ENCODE measurements at regions not wholly inside any gene's neighbourhood (a gene's known extent, or its start where the extent isn't known, plus 50 kb on each side); places are given as distances from the start of the nearest gene placed in this dataset.
A peak's percentile ranks its signal among the peaks of the same experiment; 100 is the strongest.
"Not testable (repeated sequence)": the region's sequence is repeated elsewhere in the genome, so short reads cannot be mapped to it uniquely, and the experiment has no call there.

DNA sequence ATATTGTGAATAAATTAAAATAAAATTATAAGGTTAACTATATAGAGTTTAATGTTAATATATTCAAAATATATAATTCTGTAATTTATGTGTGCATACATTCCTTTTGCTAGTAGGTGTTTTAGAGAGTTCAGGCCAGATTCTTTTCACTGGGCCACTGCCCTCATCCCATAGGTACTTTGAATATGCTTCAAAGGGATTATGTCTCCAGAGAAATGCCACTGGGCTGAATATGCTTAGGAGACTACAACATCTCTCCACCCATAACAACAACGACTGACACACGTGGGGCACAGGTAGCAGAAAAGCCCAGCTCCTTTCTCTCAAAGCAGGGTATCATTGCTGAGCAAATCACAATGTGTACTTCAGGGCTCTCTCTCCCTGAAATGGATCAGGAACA is 290.9 kb upstream of the TACR3 start:
- H3K27ac ChIP-seq: no peak overlapping the region
- intact Hi-C loops (cut with DNase I): no loop called here

DNA sequence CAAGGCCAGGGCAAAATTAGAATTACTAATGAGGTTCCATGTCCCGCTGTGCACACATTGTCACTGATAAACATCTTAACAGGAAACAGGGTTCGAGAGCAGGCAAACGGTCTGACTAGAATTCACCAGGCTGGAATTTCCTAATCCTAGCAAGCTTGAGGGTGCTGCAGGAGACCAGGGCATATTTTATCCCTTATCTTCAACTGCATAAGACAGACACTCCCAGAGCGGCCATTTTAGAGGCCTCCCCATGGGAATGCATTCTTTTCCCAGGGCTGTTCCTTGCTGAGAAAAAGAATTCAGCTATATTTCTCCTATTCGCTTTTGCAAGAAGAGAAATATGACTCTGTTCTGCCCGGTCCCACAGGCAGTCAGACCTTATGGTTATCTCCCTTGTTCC is 282.5 kb upstream of the TACR3 start:
- H3K4me1 ChIP-seq (replicated peaks in 1 of 2); H3K27ac ChIP-seq; H3K27me3 ChIP-seq; H3K4me3 ChIP-seq; DNase-seq; H3K36me3 ChIP-seq (replicated peaks in 1 of 2); H3K9me3 ChIP-seq (replicated peaks in 1 of 3); intact Hi-C loops (cut with DNase I): not testable (repeated sequence)
- 57 to 81% (median 76%) methylated on average over 6 of the region's 6 CpGs for WGBS, 4 donors

More for the DNA sequence above, 290.9 kb upstream of the TACR3 start:
- H3K27me3 ChIP-seq: no peaks in the 10 kb centered on the region
- no peak for DNase-seq
- no peaks in the 10 kb centered on the region for H3K36me3 ChIP-seq (replicated peaks in 1 of 2)
- TF ChIP-seq POLR2A (IDR thresholded peaks at IDR 0.05): no peak
- TF ChIP-seq, protein P1, sequence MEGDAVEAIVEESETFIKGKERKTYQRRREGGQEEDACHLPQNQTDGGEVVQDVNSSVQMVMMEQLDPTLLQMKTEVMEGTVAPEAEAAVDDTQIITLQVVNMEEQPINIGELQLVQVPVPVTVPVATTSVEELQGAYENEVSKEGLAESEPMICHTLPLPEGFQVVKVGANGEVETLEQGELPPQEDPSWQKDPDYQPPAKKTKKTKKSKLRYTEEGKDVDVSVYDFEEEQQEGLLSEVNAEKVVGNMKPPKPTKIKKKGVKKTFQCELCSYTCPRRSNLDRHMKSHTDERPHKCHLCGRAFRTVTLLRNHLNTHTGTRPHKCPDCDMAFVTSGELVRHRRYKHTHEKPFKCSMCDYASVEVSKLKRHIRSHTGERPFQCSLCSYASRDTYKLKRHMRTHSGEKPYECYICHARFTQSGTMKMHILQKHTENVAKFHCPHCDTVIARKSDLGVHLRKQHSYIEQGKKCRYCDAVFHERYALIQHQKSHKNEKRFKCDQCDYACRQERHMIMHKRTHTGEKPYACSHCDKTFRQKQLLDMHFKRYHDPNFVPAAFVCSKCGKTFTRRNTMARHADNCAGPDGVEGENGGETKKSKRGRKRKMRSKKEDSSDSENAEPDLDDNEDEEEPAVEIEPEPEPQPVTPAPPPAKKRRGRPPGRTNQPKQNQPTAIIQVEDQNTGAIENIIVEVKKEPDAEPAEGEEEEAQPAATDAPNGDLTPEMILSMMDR (IDR thresholded peaks at IDR 0.05): no peak
- WGBS, 4 donors: 46 to 79% (median 56%) methylated on average over 2 of the region's 2 CpGs
- H3K9me3 ChIP-seq (replicated peaks in 1 of 3): no peaks in the 10 kb centered on the region
- no peak overlapping the region for H3K4me3 ChIP-seq
- no peaks in the 10 kb centered on the region for H3K4me1 ChIP-seq (replicated peaks in 1 of 2)

DNA sequence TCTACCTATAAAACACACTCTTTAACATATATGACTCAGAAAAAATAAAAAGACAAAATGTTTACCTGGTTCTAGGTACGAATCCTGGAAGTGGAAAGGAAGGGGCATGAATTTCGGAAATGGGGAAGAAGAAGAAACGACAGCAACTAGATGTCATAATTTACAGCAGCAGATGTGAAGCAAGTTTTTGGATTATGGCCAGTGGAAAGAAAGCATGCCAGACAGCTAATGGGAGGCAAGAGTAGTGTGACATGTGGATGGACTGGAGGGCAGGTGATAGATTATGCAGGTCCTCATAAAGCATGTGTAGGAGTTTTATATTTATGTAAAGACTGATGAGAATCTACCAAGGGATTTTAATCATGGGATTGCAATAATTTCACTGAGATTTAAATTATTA is 279.0 kb upstream of the TACR3 start:
- Histone ChIP-seq H3K9me3 (replicated peaks in 1 of 3) (peaks cover 0 to 3% (median 0%) of the 10 kb centered on the region in 3 donors), H3K4me1 (replicated peaks in 1 of 2) (no peaks in the 10 kb centered on the region), H3K36me3 (replicated peaks in 1 of 2) (no peaks in the 10 kb centered on the region), H3K27ac (no peak overlapping the region), H3K4me3 (no peak overlapping the region), H3K27me3 (no peaks in the 10 kb centered on the region)
- WGBS, 4 donors: 61 to 68% (median 65%) methylated on average over 3 of the region's 3 CpGs
- no peak for DNase-seq
- TF ChIP-seq, protein P1 (IDR thresholded peaks at IDR 0.05): no peak
- intact Hi-C loops (cut with DNase I): no loop called here

DNA sequence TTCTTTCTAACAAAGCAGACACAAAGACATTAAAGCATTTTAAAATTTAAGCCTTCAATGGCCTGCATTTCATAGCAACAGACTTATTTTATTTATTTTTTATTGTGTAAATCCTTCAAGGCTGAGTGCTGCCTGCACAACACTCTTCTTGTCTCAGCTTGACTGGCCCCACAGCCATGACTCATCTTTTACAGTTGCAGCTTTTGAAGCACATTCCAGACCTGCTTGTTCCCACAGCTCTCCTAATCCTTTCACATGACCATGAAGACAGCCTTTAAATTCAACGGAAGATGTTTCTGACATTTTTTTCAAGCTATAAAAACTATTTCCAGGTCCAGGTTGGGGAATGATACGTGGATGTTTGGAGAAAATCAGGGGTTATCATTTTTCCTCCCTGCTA is 276.9 kb upstream of the TACR3 start:
- H3K36me3 ChIP-seq (replicated peaks in 1 of 2): no peaks in the 10 kb centered on the region
- intact Hi-C loops (cut with DNase I): no loop called here
- no peaks in the 10 kb centered on the region for H3K27me3 ChIP-seq
- H3K27ac ChIP-seq: no peak overlapping the region
- 14 to 23% (median 18%) methylated on average over 2 of the region's 2 CpGs for WGBS, 4 donors
- peaks cover 0 to 4% (median 3%) of the 10 kb centered on the region in 3 donors for H3K9me3 ChIP-seq (replicated peaks in 1 of 3)
- no peak overlapping the region for H3K4me3 ChIP-seq
- DNase-seq: peak in 5 of 7 donors; percentile 17 to 46 (median 23)
- no peaks in the 10 kb centered on the region for H3K4me1 ChIP-seq (replicated peaks in 1 of 2)
- TF ChIP-seq, protein P1 (IDR thresholded peaks at IDR 0.05): no peak
- TF ChIP-seq POLR2A (IDR thresholded peaks at IDR 0.05): no peak

DNA sequence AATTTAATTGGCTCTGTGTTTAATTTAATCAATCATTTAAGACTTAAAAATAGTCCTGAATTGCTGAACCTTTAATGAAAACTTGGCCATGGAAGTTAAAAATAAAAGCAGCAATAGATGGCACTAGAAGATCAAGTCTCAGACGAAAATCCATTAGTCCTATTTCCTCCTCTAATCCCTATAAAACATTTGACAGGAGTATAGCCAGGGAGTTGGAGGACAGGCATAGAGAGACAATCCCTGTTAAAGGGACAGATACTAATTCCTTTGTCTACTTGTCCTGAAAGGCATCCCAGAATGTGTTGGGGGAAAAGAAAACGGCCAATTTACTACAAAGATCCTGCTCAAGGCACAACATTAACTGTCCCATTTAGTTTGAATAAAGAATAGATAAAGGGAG is 276.3 kb upstream of the TACR3 start:
- no peak for TF ChIP-seq POLR2A (IDR thresholded peaks at IDR 0.05)
- TF ChIP-seq, protein P1 (IDR thresholded peaks at IDR 0.05): no peak
- Histone ChIP-seq H3K27ac (no peak overlapping the region), H3K9me3 (replicated peaks in 1 of 3) (peaks cover 0 to 9% (median 3%) of the 10 kb centered on the region in 3 donors), H3K27me3 (no peaks in the 10 kb centered on the region), H3K4me3 (no peak overlapping the region), H3K4me1 (replicated peaks in 1 of 2) (no peaks in the 10 kb centered on the region), H3K36me3 (replicated peaks in 1 of 2) (no peaks in the 10 kb centered on the region)
- DNase-seq: no peak
- WGBS, 4 donors: 5 to 27% (median 21%) methylated on average over 2 of the region's 2 CpGs
- intact Hi-C loops (cut with DNase I): no loop called here
